NOMO-1 treated with DMSO at 0.1 percent for 48 hours (cell line): ENCODE measurements at regions not wholly inside any gene's neighbourhood (a gene's known extent, or its start where the extent isn't known, plus 50 kb on each side); places are given as distances from the start of the nearest gene placed in this dataset.

Experiments used
- DNase-seq: peaks from one replicate; lab custom pipeline; 2025; ENCODE audit not compliant: unreplicated experiment; lab: John Stamatoyannopoulos, UW

DNA sequence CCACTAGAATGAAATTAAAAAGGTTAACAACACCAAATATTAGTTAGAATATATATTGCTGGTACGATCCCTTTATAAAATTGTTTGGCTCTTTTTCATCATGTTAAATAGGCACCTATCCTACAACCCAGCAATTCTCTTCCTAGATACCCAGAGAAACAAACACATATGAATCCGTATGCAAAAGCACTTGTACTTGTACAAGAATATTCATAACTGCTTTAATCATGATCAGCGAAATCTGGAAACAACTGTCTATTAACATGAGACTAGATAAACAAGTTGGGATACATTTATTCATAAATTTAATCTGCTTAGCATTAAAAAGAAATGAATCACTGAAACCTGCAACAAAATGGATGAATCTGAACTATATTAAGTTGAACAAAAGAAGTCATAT, 113.7 kb upstream of the MAP1B start:
- DNase-seq: no peak

DNA sequence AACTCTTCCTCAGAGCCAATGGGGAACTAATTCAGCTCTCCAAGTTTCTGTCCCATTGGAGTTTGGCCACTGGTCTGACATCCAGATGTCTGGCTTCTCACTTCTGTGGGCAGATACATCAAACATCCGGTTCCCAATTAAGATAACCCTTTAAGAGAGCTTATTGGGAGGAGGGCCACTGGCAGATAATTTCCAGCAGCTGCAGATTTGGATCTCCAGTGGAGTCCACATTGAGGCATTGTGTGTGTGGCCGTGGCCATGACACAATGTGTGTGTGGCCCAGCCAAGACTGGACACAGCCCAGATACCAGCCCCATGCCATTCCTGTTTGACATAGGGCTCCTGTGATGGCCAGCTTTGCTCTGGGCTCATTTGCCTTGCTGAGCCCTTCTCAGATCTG, 110.5 kb upstream of the MAP1B start:
- no peak for DNase-seq

DNA sequence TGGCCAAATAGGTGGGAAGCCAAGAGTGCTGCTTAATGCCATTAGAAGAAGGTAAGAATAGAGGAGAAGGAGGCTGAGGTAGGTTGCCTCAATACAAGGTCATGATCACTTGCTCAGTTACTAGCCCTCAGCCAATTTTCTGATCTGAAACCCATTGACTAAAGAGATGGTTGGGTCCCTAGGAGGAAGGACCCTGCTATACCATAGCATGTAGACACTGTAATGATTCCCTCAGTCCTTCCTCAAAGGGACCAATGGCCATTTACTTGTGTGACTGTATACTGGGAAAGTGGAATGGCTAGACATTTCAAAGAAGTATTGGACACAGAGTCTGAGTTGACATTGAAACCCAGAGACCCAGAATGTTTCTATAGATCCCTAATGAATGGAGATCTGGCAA, 108.5 kb upstream of the MAP1B start:
- DNase-seq: no peak

DNA sequence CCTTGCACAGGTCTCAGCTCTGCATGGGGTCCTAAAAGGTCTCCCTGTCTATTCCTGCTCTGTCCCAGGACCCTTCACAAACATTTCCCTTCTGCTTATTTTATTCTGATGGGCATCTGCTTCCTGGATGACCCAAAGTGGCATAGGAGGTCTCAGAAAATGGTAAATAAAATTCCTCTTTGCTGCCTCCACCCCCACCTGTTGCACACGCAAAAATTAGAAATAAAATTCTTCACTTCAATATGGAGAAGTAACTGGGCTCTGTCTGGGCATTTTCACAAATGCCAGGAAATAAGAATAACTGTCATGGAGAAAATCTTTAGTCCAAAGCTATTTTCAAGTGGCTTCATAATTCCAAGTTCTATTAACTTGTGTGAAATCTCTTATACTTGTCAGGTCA, 106.6 kb upstream of the MAP1B start:
- no peak for DNase-seq

DNA sequence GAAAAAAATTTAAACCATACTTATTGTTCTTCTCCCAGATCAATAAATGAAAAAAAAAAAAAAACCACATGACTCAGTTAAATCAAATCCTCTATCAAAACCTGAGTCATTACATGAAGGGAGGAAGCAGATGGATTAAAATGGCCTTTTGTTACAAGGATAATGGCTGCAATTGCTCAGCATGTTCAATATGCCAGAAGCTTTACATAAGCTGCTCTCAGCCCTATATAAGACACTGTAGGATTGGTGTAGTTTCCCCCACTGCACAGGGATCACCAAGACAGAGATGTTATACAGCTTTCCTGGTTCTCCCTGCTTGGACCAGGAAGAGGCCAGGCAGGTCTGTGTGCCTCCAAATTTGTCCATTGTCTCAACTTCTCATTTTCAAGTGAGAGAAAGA, 101.6 kb upstream of the MAP1B start:
- DNase-seq: no peak

DNA sequence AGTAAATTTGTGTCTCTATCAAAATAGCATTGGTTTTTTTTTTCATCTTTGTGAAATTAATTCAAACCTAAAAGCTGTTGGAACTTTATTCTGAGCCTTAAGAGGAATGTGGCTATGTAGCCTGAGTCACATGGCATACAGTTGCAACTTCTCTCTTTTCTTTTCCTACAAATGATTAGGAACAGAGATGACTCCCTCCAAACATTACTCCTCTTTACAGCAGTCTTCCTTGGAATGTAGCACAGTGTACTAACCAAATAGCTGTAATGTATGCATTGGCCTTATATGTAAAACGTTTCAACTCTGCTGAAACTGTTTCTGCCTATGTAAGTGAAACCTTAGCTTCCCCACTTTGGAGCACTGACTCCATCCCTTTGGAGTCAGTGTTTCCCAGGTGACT, 100.9 kb upstream of the MAP1B start:
- no peak for DNase-seq

DNA sequence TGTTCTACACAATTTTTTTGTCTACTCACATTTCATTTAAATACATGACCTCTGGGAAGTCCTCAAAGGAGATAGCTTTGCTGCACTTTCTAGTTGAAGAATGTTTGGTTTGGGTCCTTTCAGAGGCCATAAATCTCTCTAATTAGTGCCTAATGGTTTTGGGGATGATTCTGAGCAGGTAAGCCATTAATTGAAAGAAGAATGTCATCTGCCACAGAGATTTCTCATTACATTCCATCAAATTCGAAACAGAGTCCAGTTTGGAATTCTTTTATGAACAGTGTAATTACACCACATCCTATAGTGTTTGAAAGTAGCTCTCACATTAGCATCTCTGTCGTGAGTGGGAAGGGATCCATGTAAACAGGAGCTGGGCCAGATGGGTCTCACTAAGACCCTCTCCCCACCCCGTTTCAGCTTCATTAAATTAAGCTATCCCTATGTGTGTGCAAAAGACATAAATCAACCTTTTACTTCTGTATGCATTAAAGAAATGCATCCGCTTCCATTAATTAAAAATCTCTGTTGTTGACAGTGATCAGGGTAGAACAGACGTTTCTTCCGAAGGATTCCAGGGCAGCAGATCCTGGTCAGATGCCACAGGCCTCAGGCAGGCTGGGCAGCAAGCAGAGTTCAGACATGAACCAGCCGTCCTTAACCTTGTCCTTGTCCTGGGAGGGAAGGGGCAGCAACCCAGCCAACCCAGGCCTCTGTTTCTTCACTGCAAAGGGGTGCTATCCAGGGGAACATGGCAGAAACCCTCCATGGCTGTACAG, 99.8 kb upstream of the MAP1B start:
- DNase-seq: no peak

DNA sequence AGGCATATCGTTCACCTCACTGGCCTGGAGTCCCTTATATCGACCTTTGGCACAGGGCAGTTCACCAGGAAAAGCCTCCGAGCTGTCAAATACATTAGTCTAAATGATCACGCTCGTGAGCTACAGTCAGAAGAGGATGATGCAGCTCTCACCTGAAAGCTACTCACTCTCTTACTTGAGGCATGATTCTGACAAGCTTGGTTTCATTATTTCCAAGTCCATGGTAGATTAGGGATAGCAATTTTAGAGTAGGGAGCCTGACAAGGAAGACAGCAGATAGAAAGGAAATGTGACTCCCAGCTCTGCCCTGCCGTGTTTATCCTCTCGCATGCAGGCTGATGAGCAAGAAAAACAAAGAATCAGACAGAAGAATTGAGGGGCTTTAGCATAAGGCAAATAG, 98.0 kb upstream of the MAP1B start:
- DNase-seq: no peak

DNA sequence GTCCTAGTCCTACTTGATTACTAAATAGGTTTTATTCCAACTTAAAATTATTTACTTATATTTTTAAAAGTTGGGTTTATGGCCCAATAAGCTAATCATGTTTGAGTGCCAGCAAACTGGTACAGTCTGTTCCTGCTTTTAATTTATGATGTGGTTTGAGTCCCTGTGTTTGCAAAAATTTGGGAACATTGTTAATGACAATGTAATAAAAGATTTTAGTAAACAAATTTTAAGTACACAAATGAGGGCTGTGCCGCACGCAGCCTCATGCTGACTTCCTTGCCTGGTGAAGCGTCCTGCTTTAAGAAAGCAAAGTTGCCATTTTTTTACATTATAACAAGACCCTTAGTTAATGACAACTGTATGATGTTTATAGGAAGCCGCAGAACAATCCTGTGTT, 96.8 kb upstream of the MAP1B start:
- no peak for DNase-seq

DNA sequence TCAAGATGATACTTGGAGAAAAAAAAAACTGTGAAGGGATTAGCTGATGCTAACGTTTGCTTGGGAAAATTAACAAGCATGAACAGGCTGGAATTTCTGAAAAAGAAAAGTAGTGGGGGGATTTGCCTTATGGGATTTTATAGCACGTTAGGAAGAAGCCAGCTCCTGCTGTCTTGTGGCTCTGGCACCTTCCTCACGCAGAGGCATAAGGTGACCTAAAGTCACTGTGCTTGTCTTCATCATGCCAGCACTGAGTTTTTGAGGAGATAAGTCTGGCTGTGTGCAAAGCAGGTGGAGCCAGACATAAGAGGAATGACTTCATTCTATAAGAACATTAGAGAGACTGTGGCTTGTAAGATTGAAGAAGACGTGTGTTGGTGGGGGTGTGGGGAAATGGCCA, 94.4 kb upstream of the MAP1B start:
- DNase-seq: no peak

DNA sequence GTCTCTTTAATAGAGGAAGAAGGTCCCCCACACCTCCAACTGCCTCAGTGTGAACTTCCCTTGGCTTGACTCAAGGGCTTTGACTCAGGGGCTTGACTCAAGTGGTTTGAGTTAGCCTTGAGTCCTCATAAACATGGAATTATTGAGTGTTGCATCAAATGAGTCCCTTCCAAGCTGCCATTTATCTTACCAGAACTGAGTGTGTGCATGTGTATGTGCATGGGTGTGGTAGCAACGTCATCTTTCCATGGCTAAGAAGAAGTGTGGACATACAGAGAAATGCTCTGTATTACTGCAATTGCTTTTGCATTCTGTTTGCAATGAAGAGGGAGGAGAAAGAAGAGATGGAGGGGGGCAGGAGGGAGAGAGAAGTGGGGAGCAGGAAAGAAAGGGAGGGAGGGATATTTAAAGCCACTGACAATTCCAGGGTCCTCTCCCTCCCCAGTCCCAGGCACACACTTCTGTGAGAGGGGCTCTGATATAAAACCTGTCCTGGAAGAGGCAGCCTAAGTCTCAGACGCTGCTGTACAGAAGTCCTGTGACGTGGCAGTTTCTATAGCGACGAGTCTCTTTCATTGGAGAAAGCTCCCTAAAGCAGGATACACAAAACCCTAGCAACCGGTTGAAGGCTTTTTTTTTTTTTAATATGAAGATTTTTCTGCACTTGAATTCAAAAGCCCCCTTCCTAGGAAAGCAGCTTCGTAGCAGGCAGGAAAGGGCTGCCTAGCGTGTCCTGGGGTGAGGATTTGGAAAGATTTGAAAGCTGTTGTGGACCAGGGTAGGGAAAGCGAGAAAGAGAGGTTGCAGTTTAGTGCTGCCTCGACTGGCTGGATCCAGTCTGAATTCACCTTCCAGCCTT, 93.3 kb upstream of the MAP1B start:
- DNase-seq: no peak

DNA sequence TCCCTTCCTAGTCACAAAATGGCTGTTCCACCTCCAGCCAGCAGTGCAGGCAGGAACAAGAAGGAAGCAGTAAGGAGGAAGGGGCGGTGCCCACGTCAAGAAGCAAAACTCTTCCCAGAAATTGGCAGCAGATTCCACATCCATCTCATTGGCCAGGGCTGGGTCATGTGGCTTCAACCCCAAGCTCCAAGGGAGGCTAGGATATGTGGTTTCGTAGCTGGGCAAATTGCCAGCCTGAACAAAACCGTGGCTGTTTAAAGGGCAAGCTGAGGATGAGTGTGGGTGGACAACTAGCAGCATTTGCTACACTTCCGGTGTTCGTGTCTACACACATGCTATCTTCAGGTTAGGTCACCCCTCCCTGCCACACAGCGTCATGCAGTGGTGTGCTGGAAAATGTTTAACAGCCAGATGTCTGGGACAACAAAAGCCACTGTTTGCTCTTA, 92.1 kb upstream of the MAP1B start:
- no peak for DNase-seq

DNA sequence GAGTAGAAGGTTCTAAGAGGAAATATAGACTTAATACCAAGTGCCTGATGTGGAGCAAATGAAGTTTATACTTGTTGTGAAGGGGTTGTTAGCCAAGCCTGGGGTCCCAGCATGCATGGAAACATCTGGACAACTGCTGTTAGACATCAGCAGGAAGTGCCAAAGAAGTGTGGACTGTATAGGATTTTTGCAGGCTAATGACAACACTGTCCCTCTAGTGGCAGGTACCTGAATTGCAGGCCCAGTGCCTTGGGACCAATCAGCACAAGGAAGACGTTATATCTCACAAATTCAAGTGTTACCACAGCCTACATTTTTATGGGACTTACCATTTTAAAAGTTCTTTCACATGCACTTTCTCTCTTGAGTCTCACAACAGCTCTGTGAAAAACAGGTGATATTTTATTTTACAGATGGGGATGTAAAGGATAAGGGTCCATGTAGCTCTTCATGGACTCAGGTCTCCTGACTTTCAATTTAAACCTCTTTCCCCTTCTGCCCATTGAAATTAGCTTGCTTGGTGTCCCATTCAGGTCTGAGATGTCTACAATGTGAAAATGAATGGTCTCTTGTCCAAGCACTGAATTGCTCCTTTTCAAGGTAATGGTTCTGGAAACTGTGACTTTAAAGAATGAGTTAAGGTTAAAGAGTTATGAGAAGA, 89.0 kb upstream of the MAP1B start:
- peak; percentile 27 for DNase-seq

DNA sequence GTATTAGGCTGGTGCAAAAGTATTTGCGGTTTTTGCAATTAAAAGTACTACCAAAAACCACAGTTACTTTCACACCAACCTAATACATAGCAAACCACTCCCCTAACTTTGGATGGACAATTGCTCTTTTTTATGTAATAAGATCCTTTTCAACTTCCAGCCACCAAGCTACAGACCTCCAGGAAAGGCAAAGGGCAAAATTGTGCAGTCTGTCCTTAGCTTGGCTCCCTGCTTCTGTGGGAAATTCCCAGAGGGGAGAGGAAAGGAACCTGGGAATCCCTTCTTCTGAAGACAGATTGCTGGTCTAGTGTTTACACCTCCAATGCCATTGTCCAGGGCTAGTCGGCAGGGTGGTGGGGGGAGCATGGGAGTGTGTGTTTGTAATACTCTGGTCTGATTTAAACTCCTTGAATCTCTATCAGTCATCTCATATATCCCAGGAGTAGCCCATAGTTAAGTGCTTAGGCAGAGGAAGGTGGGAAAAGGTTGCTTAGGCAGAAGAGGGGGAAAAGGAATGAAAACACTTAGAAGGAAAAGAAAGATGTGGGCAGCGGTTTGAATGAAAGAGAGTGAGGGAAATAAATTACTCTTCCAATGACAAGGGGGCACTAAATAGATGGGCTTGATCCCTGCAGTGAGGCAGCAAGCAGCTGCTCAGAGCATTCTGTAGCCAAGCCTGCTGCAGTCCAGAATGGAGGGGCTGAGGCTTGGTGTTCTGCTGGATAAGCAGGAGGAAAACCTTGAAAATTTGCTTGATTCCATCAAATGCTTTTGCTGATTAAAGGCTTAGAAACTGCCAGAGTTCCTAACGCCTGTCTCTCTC, 86.9 kb upstream of the MAP1B start:
- DNase-seq: no peak

DNA sequence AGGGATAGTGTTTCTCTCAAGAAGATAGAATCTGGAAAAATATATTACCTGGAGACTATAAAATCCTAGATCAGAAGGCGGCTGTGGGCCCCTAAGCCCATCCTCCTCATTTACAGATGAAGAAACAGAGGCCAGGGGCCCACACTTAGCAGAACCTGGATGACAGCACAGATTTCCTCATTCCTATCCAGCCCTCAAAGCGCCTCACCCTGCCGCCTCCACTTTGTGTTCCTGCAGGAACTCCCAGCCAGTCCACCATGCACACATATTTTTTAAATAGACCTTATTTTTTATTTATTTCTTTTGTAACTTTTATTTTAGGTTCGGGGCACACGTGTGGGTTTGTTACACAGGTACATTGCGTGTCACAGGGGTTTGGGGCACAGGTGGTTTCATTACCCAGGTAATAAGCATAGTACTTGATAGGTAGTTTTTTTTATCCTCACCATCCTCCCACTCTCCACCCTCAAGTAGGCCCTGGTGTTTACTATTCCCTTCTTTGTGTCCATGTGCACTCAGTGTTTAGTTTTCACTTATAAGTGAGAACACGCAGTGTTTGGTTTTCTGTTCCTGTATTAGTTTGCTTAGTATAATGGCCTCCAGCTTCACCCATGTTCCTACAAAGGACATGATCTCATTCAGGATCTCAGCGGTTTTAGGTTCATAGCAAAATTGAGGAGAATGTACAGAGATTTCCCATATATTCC, 85.5 kb upstream of the MAP1B start:
- no peak for DNase-seq

DNA sequence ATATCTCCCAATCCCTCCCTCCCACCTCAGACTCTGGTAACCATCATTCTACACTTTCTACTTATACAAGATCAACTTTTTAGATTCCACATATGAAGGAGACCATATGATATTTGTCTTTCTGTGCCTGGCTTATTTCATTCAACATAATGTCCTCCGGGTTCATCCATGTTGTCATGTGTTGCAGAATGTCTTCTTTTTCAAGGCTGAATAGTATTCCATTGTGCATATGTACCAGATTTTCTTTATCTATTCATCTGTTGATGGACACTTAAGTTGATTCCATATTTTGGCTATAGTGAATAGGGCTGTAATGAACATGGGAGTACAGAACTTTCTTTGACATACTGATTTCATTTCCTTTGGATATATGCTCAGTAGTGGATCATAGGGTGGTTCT, 78.9 kb upstream of the MAP1B start:
- DNase-seq: no peak

DNA sequence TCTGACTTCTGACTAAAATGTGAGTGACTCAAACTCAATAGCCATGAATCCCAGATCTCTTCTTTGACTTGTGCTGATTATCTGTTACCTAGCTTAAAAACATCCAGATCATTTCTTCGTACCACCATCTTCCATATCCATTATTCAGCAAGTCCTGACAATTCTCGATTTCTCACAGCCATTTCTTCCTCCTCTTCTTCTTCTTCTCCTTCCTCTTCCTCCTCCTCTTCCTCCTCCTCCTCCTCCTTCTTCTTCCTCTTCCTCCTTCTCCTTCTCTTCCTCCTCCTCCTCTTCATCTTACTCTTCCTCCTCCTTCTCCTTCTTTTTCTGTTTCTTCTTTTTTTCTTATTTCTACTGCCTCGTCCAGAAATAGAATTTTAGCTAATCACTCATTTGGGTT, 77.0 kb upstream of the MAP1B start:
- DNase-seq: no peak

DNA sequence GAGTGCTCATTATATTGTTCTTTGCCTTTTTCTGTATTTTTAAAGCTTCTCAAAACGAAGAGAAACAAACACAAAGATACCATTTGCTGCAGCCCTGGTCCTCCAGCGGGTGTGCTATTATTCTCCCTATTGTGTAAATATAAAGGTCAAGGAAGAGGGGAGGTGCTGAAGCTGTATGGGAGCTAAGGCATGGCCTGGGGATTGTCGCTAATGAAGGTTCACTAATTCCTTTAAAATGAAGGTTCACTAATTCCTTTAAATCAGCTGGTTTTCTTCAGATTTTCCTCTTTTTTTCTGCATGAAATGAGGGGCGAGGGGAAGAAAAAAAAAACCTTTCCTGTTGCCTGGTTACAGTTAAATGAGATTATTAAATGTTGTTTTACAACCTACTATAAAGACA, 74.5 kb upstream of the MAP1B start:
- DNase-seq: no peak

DNA sequence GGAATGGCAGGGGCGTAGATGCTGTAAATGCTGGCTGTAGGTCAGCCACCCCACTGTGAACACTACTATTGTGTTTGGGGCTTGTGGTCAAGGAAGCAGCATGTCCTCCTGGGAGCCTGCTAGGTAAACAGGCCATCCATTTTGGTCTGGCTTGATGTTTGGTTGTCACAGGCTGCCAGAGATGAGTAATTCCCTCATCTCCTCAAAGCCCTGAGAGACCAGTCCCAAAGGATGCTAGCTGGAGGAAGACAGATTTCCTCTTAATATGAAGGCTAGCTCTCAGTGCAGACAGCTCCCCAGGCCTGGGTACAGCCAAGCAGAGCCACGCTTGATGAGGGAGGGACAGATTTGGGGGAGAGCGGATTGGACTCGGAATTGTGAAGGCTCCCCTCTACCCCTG, 72.5 kb upstream of the MAP1B start:
- DNase-seq: no peak

DNA sequence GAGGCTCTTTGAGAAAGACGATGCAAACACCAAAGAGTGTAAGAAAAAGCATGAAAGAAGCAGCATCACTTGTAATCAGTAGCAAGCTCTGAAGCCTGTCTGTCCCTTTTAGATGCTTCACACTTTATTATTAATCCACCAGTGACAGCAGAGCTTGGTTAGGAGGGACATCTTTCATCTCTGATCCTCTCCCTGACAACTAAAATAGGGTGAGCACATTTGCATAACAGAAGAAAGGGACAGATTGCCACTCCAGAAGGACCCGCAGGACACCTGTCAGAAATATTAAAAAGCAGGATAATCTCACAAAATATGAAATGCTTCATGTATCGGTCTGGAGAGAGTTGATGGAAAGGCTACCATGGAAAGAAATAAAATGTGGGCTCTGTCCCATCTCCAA, 71.4 kb upstream of the MAP1B start:
- no peak for DNase-seq

DNA sequence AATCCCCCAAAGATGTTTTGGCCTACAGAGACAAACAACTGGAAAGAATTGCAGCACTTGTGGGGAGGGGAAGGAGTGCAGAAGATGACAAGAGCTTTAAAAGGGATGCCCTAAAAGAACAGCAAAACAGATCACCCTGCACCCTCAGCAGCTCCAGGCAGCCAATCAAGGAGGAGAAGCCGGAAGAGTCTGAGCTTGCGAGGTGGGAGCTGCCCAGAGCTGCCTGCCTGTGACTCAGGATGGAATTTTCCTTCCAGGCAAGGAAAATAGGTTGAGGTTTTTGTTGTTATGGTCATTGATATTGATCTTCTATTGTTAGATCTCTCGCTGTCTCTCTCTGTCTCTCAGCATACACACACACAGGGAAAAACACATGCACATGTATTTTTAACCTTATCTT, 70.3 kb upstream of the MAP1B start:
- DNase-seq: no peak
